Tibial nerve (tissue), 4 donors: ENCODE measurements at regions not wholly inside any gene's neighbourhood (a gene's known extent, or its start where the extent isn't known, plus 50 kb on each side); places are given as distances from the start of the nearest gene placed in this dataset.
"Not testable (repeated sequence)": the region's sequence is repeated elsewhere in the genome, so short reads cannot be mapped to it uniquely, and the experiment has no call there.

ENCODE experiments used
- DNase-seq, 2 donors: peaks; one replicate each; pipeline ENCODE4 v3.0.0-alpha.2; 2019; ENCODE audit warnings: low spot score in 2 of 2
- H3K27ac ChIP-seq, 4 donors: fragments of 200-600 bp; sonication (generic) in 3 of 4; one replicate each; pipeline ENCODE4 v1.5.1; 2017 to 2019; ENCODE audit warnings: mild to moderate bottlenecking in 1 of 4
- H3K27me3 ChIP-seq, 2 donors: fragments of 200-600 bp; sonication (generic) in 1 of 2; one replicate each; pipeline versions ENCODE4 v1.5.1 to v1.6.0; 2017 to 2019
- H3K36me3 ChIP-seq, 3 donors: fragments of 200-600 bp; sonication (generic); one replicate each; pipeline ENCODE4 v1.5.1; 2018 to 2019
- H3K4me1 ChIP-seq, 4 donors: fragments of 200-600 bp; sonication (generic) in 3 of 4; one replicate each; pipeline ENCODE4 v1.5.1; 2017 to 2019
- H3K4me3 ChIP-seq, 4 donors: fragments of 200-600 bp; sonication (generic) in 3 of 4; one replicate each; pipeline ENCODE4 v1.5.1; 2017 to 2019; ENCODE audit warnings: mild to moderate bottlenecking in 1 of 4, moderate library complexity in 1 of 4
- H3K9me3 ChIP-seq, 4 donors: fragments of 200-600 bp; sonication (generic) in 3 of 4; one replicate each; pipeline ENCODE4 v1.5.1; 2017 to 2019
- EP300 ChIP-seq, 2 donors: sonication (generic); formaldehyde crosslinking; IDR thresholded peaks; one replicate each; pipeline ENCODE4 v1.6.1; 2017; ENCODE audit warnings: antibody characterized with exemption in 2 of 2, mild to moderate bottlenecking in 1 of 2
- POLR2A ChIP-seq, 2 donors: fragments of 450-650 bp; IDR thresholded peaks; one replicate each; pipeline ENCODE4 v1.6.1; 2017; ENCODE audit warnings: antibody characterized with exemption in 2 of 2, mild to moderate bottlenecking in 2 of 2, moderate library complexity in 2 of 2
- WGBS, 2 donors: methylation state at CpG; one replicate each; pipeline ENCODE4 v1.1.5; 2018; 5-methylcytosine and 5-hydroxymethylcytosine counted together
- TF ChIP-seq, protein P1 (sequence below), 5 experiments: fragments of 200-600 bp in 3 of 5; fragments of 450-650 bp in 2 of 5; sonication (generic) in 3 of 5; IDR thresholded peaks; one replicate each; pipeline ENCODE4 v1.5.1; 2016 to 2019; ENCODE audit warnings: antibody characterized with exemption in 5 of 5, mild to moderate bottlenecking in 3 of 5, moderate library complexity in 2 of 5

DNA sequence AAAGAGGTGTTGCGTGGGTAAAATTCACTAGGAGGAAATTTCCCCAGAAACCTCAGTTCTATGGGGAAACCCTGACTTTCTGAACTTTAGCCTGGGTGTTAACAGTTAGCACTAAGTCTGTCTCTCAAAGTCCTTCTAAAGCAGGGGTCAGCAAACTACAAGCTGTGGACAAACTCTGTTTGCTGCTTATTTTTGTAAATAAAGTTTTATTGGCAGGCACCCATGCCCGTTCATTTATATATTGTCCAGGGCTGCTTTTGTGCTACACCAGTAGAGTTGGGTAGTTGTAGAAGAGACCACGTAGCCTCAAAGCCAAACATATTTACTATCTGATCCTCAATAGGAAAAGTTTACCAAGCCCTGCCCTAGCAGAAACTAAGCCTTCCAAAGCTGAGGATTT lies 159.7 kb downstream of the USP31 start:
- Histone ChIP-seq H3K27me3 (no peaks in the 10 kb centered on the region), H3K27ac (no peak overlapping the region), H3K36me3 (no peaks in the 10 kb centered on the region), H3K9me3 (peaks cover 0 to 10% (median 4%) of the 10 kb centered on the region in 4 donors), H3K4me3 (no peak overlapping the region), H3K4me1 (no peaks in the 10 kb centered on the region)
- TF ChIP-seq POLR2A (IDR thresholded peaks at IDR 0.05) (no peak), EP300 (IDR thresholded peaks at IDR 0.05) (no peak)
- TF ChIP-seq, protein P1, sequence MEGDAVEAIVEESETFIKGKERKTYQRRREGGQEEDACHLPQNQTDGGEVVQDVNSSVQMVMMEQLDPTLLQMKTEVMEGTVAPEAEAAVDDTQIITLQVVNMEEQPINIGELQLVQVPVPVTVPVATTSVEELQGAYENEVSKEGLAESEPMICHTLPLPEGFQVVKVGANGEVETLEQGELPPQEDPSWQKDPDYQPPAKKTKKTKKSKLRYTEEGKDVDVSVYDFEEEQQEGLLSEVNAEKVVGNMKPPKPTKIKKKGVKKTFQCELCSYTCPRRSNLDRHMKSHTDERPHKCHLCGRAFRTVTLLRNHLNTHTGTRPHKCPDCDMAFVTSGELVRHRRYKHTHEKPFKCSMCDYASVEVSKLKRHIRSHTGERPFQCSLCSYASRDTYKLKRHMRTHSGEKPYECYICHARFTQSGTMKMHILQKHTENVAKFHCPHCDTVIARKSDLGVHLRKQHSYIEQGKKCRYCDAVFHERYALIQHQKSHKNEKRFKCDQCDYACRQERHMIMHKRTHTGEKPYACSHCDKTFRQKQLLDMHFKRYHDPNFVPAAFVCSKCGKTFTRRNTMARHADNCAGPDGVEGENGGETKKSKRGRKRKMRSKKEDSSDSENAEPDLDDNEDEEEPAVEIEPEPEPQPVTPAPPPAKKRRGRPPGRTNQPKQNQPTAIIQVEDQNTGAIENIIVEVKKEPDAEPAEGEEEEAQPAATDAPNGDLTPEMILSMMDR (IDR thresholded peaks at IDR 0.05), result no peak
- DNase-seq, result no peak
- WGBS, 2 donors, result 72 to 79% methylated on average over 3 of the region's 3 CpGs

DNA sequence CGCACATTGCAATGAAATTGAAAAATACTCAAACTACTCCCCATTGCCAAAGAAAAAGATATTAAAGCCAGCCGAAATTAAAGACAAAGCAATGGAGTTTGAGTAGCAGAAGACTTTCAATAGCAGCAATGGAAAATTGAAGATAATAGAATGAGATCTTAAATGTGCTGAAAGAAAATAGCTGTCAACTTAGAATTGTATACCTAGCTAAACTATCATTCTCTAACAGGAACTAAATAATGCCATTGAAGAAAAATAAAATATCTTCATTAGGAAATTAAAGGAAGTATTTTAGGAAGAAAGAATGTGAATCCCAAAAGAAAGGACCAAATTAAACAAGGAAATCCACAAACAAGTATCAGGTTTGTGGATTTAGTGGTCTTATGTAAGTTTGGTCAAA lies 165.6 kb downstream of the USP31 start:
- Histone ChIP-seq H3K27me3 (no peaks in the 10 kb centered on the region), H3K4me3 (no peak overlapping the region), H3K36me3 (no peaks in the 10 kb centered on the region), H3K9me3 (peaks cover 0 to 30% (median 8%) of the 10 kb centered on the region in 4 donors), H3K4me1 (no peaks in the 10 kb centered on the region), H3K27ac (no peak overlapping the region)
- 94 to 97% methylated on average over 2 of the region's 2 CpGs for WGBS, 2 donors
- TF ChIP-seq, protein P1 (IDR thresholded peaks at IDR 0.05), result no peak
- TF ChIP-seq POLR2A (IDR thresholded peaks at IDR 0.05) (no peak), EP300 (IDR thresholded peaks at IDR 0.05) (no peak)
- no peak for DNase-seq

DNA sequence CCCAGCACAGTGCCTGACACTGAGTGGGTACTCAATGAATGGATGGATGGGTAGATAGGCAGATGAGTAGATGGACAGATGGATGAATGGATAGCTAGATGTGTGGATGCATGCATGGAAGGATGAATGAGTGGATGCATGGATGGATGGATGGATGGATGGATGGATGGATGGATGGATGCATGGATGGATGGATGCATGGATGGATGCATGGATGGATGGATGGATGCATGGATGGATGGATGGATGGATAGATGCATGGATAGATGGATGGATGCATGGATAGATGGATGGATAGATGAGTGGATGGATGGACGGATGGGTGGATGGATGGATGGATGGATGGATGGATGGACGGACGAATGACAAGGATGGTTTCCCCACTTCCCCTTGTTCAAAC lies 166.6 kb downstream of the HS3ST2 start:
- 84 to 90% methylated on average over 3 of the region's 3 CpGs for WGBS, 2 donors
- not testable (repeated sequence) for H3K36me3 ChIP-seq, H3K4me3 ChIP-seq, DNase-seq, H3K27ac ChIP-seq, H3K4me1 ChIP-seq, H3K27me3 ChIP-seq
- H3K9me3 ChIP-seq, result peaks cover 0 to 30% (median 8%) of the 10 kb centered on the region in 4 donors

DNA sequence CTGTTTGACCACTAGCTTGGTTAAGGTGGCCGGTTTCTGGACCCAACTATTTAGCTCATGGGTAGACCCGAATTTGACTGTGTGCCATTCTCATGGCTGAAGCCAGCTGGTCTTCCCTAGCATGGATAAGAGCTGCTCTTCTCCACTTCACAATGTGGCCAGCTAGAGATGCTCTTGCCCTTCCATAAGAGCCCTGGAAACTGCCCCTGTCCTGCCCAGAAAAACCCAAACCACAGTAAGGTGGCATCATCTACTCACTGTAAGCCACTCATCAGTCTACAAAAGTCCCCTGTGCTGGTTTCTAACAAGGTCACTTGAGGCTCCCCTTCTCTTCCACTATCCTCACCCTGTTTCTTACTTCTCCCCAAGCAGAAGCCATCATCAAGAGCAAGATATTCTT lies 165.1 kb downstream of the HS3ST2 start:
- no peak for DNase-seq
- no peaks in the 10 kb centered on the region for H3K36me3 ChIP-seq
- WGBS, 2 donors, result 76 to 80% methylated on average over 2 of the region's 2 CpGs
- TF ChIP-seq EP300 (IDR thresholded peaks at IDR 0.05) (no peak), POLR2A (IDR thresholded peaks at IDR 0.05) (no peak)
- TF ChIP-seq, protein P1 (IDR thresholded peaks at IDR 0.05), result no peak
- H3K9me3 ChIP-seq, result peaks cover 0 to 15% (median 5%) of the 10 kb centered on the region in 4 donors
- no peaks in the 10 kb centered on the region for H3K27me3 ChIP-seq
- no peak overlapping the region for H3K4me3 ChIP-seq
- no peak overlapping the region for H3K27ac ChIP-seq
- H3K4me1 ChIP-seq, result no peaks in the 10 kb centered on the region

DNA sequence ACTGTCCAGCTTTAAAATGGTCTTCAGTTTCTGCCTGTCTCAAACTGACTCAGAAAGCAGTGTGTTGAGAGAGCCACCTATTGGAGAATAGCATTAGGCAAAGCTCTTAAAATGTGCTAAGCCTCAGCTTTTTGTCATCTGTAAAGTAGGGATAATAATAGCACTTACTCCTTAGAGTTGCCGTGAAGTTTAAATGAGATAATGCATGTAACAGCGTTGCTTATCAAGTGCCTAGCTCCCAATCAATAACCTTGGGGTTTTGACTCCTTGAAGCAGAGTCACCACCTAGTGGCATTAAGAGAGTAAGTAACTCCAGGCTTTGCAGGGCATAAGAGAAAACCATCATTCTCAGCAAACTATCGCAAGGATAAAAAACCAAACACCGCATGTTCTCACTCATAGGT lies 163.3 kb downstream of the HS3ST2 start:
- Histone ChIP-seq H3K4me1 (no peaks in the 10 kb centered on the region), H3K27me3 (no peaks in the 10 kb centered on the region), H3K36me3 (no peaks in the 10 kb centered on the region), H3K4me3 (no peak overlapping the region), H3K9me3 (no peaks in the 10 kb centered on the region), H3K27ac (no peak overlapping the region)
- 58 to 66% methylated on average over 4 of the region's 4 CpGs for WGBS, 2 donors
- TF ChIP-seq, protein P1 (IDR thresholded peaks at IDR 0.05), result no peak
- TF ChIP-seq POLR2A (IDR thresholded peaks at IDR 0.05) (no peak), EP300 (IDR thresholded peaks at IDR 0.05) (no peak)
- no peak for DNase-seq

DNA sequence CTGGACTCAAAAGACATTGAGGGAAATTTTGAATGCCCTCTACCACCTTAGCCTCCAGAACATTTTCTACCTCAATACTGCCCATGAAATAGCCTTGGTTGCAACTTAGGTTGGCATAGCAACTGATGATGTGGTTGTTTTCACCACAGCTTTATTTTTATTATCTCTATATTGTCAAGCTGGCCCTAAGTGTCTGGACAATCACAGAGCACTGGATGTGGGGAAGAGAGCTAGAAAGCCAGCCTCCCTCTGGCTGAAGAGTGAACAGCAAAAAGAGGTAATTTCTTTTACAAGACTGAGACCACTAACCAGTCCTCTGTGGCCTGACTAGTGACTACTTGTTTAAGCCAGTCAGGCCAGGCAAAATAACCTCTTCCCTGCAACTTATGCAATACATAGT lies 159.6 kb downstream of the HS3ST2 start:
- Histone ChIP-seq H3K4me1 (no peaks in the 10 kb centered on the region), H3K27ac (no peak overlapping the region), H3K4me3 (no peak overlapping the region), H3K27me3 (no peaks in the 10 kb centered on the region), H3K9me3 (no peaks in the 10 kb centered on the region), H3K36me3 (no peaks in the 10 kb centered on the region)
- DNase-seq, result no peak
- TF ChIP-seq POLR2A (IDR thresholded peaks at IDR 0.05), result no peak
